Mesothelial cell of epicardium (in vitro differentiated cells): ENCODE measurements at regions not wholly inside any gene's neighbourhood (a gene's known extent, or its start where the extent isn't known, plus 50 kb on each side); places are given as distances from the start of the nearest gene placed in this dataset.

Source experiments
- DNase-seq, 2 experiments: peaks; one replicate each; pipeline ENCODE4 v3.0.0; 2021; ENCODE audit warnings: low spot score in 2 of 2; ENCODE audit not compliant: unreplicated experiment in 2 of 2
- H3K27ac Mint-ChIP-seq: 2 replicates; pipeline ENCODE4 v1.8.0; 2021; ENCODE audit warnings: mixed read lengths
- H3K27me3 Mint-ChIP-seq: 2 replicates; pipeline ENCODE4 v1.8.0; 2021; ENCODE audit warnings: low read depth, mixed read lengths
- H3K36me3 Mint-ChIP-seq: 2 replicates; pipeline ENCODE4 v1.8.0; 2021; ENCODE audit warnings: mixed read lengths
- H3K4me1 Mint-ChIP-seq: 2 replicates; pipeline ENCODE4 v1.8.0; 2021; ENCODE audit warnings: mixed read lengths
- H3K4me3 Mint-ChIP-seq: 2 replicates; pipeline ENCODE4 v1.8.0; 2021; ENCODE audit warnings: mild to moderate bottlenecking, moderate library complexity, mixed read lengths
- H3K9me3 Mint-ChIP-seq: 2 replicates; pipeline ENCODE4 v1.8.0; 2021; ENCODE audit warnings: mixed read lengths
- CTCF ChIP-seq: fragments of 200-600 bp; sonication (generic); IDR thresholded peaks from one replicate; pipeline ENCODE4 v1.5.0; 2021; ENCODE audit warnings: antibody characterized with exemption; ENCODE audit not compliant: unreplicated experiment

GRCh38 chr2:8324164-8324856 lies 357.5 kb upstream of the ID2 start:
- no peaks in the 10 kb centered on the region for H3K36me3 Mint-ChIP-seq
- DNase-seq: no peak
- H3K4me1 Mint-ChIP-seq: peaks cover 19% of the 10 kb centered on the region
- no peak for TF ChIP-seq CTCF
- peaks cover 2% of the 10 kb centered on the region for H3K27me3 Mint-ChIP-seq
- peaks cover 6% of the 10 kb centered on the region for H3K9me3 Mint-ChIP-seq
- H3K4me3 Mint-ChIP-seq: no peak overlapping the region
- H3K27ac Mint-ChIP-seq: peak overlapping the region; percentile 39

GRCh38 chr2:8324901-8325300 lies 357.0 kb upstream of the ID2 start:
- H3K4me3 Mint-ChIP-seq: no peak overlapping the region
- TF ChIP-seq CTCF: no peak
- no peak overlapping the region for H3K27ac Mint-ChIP-seq
- peaks cover 2% of the 10 kb centered on the region for H3K27me3 Mint-ChIP-seq
- no peaks in the 10 kb centered on the region for H3K36me3 Mint-ChIP-seq
- H3K4me1 Mint-ChIP-seq: peaks cover 19% of the 10 kb centered on the region
- no peak for DNase-seq
- peaks cover 6% of the 10 kb centered on the region for H3K9me3 Mint-ChIP-seq

DNA sequence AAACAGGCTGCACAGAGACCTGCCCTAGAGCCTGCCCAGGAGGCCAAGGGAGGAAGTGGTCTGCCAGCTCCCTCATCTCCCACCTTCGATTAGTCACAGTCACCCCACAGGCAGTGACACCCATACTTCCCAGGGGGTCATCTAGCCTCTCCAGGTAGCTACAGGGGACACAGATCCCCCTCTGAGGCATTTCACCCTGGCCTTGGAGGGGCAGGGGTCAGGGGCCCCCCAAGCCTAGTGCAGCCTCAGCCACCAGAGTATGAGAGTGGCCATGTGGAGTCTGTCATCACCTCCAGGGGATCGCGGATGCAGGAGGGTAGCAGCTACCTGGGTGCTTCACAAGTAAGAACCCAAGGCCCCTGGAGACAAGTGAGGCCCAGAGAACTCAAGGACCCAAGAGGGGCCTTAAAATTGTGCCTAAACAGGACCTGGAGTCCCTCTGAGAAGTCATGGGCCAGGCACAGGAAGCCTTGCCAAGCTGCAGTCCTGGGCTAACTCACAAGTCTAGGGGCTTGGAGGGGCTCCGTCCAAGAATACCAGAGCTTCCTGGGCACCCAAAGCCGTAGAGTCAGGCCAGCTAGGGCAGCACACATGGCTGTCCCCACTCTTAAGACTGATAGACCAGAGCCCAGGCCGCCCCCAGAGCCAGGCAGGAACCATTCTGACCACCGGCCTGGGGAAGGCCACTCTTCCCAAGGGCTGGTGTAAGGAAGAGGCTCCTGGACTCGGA lies 354.3 kb upstream of the ID2 start:
- peaks cover 23% of the 10 kb centered on the region for H3K4me1 Mint-ChIP-seq
- H3K36me3 Mint-ChIP-seq: no peaks in the 10 kb centered on the region
- H3K27me3 Mint-ChIP-seq: no peaks in the 10 kb centered on the region
- H3K4me3 Mint-ChIP-seq: no peak overlapping the region
- TF ChIP-seq CTCF: no peak
- no peak overlapping the region for H3K27ac Mint-ChIP-seq
- H3K9me3 Mint-ChIP-seq: peaks cover 6% of the 10 kb centered on the region
- DNase-seq: no peak

DNA sequence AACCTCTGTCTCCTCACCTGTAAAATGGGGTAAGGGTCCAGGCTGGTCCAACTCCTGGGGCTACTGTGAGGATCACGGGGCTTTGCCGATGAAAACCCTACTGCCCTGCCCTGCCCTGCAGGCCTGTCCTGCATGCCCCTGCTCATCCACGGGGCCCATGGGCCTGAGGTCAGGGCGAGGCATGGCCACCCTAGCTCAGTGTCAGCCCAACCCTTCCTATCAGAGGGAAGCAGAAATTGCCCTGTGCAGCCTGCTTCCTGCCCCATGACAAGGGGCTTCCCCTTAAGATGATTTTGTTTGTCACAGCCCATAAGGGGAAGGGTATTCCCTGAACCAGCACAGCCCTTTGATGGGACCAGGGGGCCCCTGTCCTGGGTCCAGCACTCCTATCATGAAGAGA lies 353.6 kb upstream of the ID2 start:
- Mint-ChIP-seq H3K4me1 (peaks cover 23% of the 10 kb centered on the region), H3K27me3 (no peaks in the 10 kb centered on the region), H3K4me3 (no peak overlapping the region), H3K9me3 (peaks cover 2% of the 10 kb centered on the region), H3K36me3 (no peaks in the 10 kb centered on the region), H3K27ac (no peak overlapping the region)
- no peak for DNase-seq
- no peak for TF ChIP-seq CTCF

GRCh38 chr2:8329660-8330622 lies 351.9 kb upstream of the ID2 start:
- peaks cover 4% of the 10 kb centered on the region for H3K9me3 Mint-ChIP-seq
- TF ChIP-seq CTCF: no peak
- H3K27me3 Mint-ChIP-seq: no peaks in the 10 kb centered on the region
- DNase-seq: no peak
- no peak overlapping the region for H3K4me3 Mint-ChIP-seq
- no peak overlapping the region for H3K27ac Mint-ChIP-seq
- peaks cover 14% of the 10 kb centered on the region for H3K4me1 Mint-ChIP-seq
- no peaks in the 10 kb centered on the region for H3K36me3 Mint-ChIP-seq
